NCI-H1436 treated with DMSO at 0.1 percent for 48 hours (cell line): ENCODE measurements at regions not wholly inside any gene's neighbourhood (a gene's known extent, or its start where the extent isn't known, plus 50 kb on each side); places are given as distances from the start of the nearest gene placed in this dataset.
A peak's percentile ranks its signal among the peaks of the same experiment; 100 is the strongest.
"Not testable (repeated sequence)": the region's sequence is repeated elsewhere in the genome, so short reads cannot be mapped to it uniquely, and the experiment has no call there.

Experiments used
- DNase-seq: peaks from one replicate; lab custom pipeline; 2025; lab: John Stamatoyannopoulos, UW

DNA sequence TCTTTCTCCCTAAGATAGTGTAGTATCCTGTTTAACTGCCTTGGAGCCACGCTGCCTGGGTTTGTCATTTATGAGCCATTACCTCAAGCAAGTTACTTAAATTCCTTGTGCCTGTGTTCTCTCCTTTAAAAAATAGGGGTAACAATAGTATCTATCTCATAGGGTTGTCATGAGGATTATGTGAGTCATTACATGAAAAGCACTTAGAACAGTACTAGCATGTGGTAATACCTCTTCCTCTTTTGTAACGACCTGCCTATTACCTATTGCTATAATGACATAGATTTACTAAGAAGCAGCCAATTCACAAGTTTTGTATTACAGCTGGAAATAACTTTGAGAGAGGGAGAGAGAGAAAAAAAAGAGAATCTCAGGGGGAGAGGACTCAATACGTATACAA, 834.7 kb downstream of the RAPGEF2 start:
- DNase-seq, result no peak

DNA sequence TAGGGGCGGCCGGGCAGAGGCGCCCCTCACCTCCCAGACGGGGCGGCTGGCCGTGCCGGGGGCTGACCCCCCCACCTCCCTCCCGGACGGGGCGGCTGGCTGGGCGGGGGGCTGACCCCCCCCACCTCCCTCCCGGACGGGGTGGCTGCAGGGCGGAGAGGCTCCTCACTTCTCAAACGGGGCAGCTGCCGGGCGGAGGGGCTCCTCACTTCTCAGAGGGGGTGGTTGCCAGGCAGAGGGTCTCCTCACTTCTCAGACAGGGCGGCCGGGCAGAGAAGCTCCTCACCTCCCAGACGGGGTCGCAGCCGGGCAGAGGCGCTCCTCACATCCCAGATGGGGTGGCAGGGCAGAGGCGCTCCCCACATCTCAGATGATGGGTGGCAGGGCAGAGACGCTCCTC, 836.8 kb downstream of the RAPGEF2 start:
- DNase-seq, result not testable (repeated sequence)

DNA sequence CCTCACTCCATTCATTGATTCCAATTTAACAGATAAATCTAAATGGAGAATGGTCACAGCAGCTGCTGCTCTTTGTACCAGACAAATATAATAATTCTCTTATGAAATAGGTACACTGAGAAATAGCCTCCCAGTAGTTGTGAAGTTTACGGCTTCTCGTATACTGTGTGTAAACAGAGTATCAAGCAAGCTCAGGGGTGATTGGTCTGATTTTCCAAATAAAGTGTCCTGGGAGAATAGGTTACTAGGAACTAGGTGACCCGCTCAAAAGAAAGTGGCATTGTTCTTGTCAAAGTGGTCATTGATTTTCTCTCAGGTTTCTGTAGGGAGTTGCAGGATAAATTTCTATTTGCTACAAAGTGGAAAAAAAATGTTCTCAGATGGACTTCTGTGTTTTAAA, 838.2 kb downstream of the RAPGEF2 start:
- no peak for DNase-seq

DNA sequence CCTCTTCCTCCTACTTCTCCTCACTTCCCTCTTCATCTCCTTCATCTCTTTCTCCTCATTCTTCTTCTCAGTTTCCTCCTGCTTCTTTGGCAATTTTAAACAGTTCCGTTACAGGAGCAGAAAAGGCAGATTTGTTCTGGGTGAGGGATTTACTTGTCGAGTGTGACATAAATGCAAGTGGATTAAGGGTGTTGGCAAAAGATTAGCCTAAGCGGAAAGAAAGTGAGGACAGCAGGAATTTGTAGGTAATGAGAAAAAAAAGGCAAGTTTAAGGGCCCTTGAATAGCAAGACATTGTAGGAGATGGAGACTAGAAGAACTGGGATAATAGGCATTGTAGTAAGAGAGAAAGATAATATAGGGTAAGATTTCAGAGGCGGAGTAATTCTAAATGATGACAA, 841.6 kb downstream of the RAPGEF2 start:
- no peak for DNase-seq

DNA sequence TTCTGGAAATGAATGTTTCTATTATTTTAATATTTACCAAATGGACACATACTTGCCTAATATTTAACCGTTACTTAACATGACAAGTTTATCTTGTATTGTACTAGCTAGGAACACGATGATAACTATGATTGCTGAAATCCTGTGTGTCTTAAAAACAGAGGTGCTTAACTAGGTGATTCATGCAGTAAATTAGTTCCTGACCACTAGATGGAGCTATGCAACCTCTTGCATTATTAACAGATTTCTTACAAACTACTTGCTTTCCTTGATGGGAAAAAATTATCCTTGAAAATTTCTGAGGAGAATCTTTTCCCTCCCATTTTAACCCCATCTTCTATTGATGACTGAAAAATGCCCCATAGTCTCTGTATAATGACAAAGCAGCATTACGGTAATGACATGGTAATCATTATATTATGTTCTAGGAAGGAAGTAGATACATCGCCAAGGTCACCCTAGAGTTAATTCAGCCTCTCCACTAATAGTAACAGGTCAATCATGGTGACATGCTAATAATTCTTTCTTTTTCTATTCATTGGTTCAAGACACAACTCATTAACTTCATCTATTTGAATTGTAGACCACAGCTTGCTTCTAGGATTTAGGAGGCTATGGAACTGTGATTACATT, 844.2 kb downstream of the RAPGEF2 start:
- peak; percentile 0 for DNase-seq

DNA sequence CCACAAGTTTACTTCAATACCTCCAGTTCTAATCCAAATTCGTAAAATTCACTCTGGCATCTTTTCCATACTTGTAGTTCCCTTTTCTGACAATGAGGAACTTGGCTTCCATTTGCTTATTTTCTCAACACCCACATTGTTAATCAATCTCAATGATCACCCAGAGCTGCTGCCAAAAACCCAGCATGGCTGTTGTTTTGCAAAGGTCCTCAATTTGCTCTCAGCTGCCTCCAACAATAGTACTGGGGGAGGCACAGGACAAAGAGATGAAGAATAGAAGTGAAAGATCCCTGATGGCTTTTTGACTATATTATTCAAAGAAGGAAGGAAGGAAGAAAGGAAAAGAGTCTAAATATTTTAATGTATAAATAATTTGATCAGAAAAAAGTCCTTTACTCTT, 847.8 kb downstream of the RAPGEF2 start:
- DNase-seq, result no peak

DNA sequence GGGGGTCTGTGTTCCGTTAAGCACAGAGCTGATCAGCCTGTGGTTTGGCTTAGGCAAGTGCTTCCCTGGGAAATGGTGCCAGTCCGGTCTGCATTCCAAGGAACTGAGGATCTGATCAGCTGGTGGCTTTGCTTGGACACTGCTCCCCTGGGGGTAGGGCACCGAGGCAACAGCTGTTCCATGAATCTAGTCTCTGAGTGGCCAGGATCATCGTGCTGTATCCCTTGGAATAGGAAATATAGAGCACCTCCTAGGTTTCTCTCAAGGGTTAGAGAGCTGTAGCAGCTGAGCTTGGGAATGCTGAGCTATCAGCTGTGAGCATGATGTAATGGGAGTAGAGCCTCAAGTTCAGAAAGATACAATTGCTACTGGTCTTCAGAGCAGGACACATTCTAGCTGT, 863.9 kb downstream of the RAPGEF2 start:
- DNase-seq, result no peak

DNA sequence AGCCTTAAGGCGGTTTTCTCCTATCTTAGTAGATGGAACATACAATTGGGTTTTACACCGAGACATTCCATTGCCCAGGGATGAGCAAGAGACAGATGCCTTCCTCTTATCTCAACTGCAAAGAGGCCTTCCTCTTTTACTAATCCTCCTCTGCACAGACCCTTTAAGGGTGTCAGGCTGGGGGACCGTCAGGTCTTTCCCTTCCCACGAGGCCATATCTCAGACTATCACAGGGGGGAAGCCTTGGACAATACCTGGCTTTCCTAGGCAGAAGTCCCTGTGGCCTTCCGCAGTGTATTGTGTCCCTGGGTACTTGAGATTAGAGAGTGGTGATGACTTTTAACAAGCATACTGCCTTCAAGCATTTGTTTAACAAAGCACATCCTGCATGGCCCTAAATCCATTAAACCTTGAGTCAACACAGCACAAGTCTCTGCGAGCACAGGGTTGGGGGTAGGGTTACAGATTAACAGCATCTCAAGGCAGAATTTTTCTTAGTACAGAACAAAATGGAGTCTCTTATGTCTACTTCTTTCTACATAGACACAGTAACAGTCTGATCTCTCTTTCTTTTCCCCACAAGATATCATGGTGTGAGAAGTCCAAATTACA, 874.1 kb downstream of the RAPGEF2 start:
- not testable (repeated sequence) for DNase-seq

DNA sequence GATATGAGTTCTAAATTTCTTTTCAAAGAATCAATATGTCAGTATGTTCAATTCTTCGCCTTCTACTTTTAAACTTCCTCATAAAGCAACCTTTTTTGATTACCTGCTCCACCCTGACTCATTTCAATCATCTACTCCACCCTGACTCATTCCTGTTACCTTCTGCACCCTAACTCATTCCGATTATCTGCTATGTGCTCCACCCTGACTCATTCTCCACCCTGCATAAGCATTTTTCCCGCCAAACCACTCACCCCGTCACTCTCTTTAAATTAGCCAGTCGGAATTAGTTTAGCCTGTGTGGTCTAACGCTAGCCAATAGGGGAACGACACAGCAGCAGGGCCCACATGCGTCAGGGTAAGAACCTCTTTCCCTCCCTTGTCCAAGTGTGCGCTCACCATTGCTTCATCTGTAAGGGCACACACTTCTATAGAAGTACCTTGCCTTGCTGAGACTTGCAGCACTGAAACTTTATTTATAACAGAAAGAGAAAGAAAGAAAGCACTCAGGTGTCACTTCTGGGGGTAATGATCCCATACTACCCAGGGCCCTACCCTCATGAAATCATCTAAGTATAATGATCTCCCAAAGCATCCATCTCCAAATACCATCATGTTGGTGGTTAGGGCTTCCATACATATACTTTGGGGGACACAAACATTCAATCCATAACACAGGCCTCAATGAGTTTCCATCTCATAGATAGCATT, 875.2 kb downstream of the RAPGEF2 start:
- DNase-seq, result no peak

DNA sequence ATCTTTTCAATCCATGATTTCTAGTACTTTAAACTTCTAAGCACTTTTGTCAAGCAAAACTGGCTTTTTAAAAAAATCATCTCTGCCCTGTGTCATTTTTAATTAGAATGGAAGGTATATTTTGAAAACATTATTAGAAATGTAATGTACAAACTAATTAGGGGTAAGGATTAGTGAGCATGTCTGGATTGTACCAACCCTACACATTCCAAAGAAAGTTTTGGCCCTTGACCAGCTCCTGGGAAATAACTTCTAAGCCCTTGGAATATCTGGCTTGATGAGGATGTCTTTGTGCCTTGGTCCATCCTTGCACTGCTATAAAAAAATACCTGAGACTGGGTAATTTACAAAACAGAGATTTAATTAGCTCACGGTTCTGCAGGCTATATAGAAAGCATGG, 876.5 kb downstream of the RAPGEF2 start:
- DNase-seq, result no peak

DNA sequence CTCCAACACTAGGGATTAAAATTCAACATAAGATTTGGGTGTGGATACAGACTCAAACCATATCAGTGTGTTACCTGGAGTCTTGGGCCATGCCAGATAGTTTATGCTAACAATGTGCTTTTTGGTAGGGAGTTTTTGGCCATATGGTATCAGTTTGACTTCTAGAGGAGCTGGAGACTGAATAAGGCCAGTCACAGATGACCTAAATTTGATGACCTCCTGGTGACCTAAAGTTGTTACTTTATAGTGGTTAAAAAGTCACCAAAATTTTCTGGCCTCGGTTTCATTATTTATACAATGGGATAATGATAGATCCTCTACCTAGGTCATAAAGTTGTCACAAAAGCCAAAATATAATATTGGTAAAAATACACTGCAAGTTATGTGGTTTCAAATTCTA, 877.1 kb downstream of the RAPGEF2 start:
- no peak for DNase-seq

DNA sequence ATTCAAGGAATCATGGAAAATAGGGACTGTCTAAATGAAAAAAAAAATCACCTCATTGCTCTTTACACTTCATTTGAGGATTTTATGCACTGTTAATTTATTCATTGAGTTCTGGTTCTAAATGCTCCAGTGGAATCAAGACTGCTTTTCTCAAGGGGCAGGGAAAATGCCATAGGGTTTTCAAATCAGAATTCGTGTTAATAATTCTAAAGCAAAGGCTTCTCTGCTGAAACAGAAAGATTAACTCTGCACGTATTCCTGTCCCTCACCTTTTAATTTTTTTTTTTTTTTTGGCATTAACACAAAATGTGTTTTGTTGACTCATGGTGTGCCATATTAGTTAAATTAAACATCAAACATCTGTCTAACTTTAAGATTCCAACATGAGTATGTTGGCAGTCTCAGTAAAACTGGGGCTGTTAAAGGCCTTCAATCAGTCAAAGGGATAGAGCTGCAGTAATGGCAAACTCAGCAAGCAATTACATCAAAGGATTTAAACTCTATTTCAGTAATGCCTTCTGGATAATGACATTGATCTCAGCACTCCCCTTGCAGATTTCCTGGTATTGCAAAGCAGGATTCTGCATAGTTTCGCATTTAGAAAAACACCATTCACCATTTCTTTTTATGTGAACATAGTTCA, 878.1 kb downstream of the RAPGEF2 start:
- DNase-seq, result no peak

DNA sequence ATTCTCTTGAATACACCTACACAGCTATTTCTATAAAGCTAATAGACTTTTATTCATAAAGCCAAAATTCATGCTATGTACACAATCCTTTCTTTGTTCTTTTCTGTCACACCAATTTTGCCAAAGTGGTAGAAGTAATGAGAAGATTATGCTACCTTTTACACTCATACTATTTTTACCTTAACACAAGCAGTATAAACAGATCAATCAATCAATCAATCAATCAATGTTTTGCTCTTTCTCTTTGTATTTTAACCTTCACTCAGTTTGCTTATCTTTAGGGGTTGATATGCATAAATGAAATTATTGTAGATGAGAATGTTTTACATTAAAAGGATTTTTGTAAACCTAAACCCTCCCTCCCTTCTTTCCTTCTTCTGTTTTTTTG, 878.6 kb downstream of the RAPGEF2 start:
- no peak for DNase-seq

DNA sequence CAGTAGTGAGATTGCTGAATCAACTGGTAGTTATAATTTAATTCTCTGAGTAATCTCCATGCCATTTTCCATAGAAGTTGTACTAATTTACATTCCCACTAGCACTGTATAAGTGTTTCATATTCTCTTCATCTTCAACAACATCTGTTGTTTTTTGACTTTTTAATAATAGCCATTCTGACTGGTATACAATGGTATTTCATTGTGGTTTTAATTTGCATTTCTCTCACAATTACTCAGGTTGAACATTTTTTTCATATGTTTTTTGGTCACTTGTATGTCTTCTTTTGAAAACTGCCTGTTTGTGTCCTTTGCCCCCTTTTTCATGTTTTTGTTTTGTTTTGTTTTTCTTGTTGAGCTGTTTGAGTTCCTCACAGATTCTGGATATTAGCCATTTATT, 880.2 kb downstream of the RAPGEF2 start:
- no peak for DNase-seq

DNA sequence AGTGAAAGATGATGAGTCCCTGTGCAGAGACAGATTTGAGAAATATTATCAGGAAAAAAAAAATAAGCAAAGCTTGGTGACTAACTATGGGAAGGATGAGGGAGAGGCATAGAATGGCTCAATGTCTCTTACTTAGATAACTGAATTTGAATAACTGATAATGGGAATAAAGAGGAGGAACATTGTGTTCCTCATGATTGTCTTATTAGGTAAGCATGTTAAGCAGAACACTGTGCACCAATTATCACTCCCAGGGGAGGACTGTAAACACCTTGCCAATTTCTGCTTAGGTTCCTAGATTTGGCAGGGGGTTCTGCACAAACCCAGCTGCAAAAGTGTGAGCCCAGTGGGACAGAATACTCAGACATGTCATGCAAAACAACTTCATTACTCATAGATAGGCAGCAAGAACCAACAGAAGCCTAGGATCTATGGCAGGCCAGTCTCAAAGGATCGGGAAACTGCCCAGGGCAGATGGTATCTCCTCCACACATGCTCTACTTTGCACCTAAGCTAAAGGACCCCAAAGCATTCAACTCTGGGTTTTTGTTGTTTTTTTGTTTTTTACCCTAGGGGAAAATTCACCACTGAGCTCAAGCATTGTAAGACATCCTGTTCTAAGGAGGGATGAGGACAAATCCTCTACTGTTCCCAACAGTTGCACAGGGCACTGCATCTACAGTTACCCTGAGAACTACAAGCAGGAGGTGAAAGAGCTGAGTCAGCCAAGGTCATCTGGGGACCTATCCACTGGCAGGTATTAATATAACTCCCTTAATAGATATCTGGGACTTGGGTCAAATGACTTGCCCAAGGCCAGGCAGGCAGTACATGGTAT, 907.0 kb downstream of the RAPGEF2 start:
- DNase-seq, result no peak

DNA sequence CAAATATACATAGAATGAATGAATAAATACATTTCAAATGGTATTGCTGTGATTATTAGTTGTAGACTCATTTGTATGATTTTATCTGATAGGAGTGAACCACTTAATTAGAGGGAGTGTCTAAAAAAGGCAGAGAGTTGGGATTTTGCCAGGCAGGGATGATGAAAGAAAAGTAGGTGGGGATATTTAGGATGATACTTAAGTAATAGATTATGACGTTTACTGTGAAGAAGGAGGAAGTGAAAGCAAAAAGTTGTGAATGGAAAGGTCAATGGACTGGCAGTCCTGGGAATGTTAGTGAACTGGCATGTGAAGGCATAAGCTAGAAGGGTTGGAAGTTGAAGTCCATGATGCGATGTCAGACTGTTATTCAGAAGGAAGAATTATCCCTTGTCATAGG, 917.1 kb downstream of the RAPGEF2 start:
- DNase-seq, result no peak

DNA sequence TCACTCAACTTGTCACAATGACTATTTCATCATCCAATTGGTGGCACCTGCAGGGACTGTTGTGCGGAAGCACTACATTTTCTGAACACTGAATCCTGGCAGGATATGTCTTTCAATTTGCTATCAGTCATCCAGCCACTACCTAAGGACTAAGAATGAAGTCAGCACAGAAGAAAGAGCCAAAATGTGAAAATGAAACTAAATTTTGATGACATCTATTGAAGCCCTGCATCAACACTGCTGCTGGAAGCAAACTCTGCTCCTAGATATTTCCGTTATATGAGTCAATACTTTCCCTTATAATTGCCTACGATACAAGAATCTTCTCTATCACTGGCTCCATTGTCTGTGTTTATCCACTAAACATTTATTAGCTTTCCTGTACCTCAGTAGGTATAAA, 917.9 kb downstream of the RAPGEF2 start:
- DNase-seq, result no peak

DNA sequence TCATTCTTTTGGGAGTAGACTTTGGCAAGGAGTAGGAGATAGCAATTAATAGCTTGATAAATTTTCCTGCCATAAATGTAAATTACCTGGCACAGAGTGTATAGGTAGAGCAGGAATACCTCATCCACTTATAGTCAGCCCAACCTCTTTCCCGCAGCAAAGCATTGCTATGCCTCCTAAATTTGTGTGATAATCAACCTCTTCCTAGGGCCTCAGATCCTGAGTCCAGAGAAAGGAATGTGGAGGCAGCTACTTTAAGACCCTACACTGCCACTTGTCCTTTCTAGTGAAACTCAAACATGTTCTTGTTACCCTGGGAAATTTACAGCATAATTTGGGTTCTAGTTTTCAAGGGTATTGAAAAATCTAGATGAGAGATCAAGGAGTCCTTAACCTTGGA, 919.0 kb downstream of the RAPGEF2 start:
- DNase-seq, result no peak

DNA sequence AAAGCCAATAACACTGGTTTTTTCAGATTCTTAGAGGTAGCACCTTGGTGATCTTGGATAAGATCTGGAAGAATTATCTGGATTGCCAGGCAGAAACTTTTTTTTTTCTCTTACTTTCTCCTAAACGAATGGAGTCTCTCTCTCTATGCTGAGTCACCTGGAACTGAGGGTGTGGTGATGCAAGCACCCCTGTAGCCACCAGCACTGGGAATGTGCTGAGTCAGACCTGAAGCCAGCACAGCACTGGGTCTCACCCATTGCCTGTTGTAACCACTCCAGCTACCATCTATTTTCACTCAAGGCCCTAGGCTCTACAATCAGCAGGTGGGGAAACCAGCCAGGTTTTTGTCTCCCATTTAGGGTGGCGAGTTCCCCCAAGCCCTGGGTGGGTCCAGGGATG, 923.8 kb downstream of the RAPGEF2 start:
- DNase-seq, result no peak

DNA sequence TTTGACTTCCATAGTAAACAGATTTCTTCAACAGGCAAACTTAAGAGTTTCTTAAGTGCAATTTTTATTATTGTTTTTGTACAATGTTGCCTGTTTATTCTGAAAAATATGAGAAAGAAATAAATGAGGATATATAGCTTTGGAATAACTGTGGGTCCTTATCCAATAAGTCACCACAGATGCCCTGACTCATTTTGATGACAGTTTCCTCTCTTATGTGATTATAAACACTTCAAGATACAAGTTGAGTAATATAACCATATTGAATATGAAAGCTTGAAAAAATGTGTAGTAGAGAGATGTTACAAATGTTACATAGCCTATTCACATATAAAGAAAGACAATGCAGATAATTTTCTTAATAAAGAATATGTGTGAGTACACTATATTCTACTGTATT, 931.6 kb downstream of the RAPGEF2 start:
- no peak for DNase-seq

DNA sequence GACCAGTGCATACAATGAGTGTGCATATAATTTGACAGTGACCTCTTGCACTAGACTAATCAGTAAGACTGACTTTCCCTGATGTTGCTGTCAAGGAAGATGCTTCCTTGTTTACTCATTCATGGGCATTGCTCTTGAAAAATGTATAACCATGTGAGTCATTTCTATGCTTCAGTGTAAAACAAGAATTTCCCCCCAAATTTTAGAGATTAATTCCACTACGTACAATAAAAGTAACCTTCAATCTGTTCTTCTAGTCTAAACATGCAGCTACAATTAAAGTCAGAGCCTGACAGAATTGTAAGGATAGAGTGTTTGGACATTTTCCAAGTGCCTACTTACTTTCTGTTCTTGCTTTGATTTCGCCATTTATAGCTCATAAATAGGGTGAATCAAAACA, 935.7 kb downstream of the RAPGEF2 start:
- no peak for DNase-seq

DNA sequence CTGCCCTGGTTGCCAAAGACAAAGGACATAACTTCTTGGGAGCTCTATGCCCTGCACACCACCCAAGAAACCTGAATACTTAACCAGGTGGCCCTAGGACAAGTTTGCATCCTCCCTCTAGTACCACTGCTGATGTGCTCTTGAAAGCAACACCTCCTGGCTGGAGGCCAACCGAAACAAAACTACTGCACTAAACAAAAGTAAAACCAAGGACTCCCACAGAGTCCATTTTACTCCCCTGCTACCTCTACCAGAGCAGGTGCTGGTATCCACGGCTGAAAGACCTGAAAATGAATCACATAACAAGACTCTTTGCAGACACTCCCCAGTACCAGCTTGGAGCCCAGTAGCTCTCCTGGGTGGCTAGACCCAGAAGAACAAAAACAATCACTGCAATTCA, 941.8 kb downstream of the RAPGEF2 start:
- no peak for DNase-seq
